Fibroblast of skin of left biceps (primary cell): ENCODE measurements at regions not wholly inside any gene's neighbourhood (a gene's known extent, or its start where the extent isn't known, plus 50 kb on each side); places are given as distances from the start of the nearest gene placed in this dataset.
"Not testable (repeated sequence)": the region's sequence is repeated elsewhere in the genome, so short reads cannot be mapped to it uniquely, and the experiment has no call there.

ENCODE experiments used
- DNase-seq, 2 experiments: peaks; one replicate each; pipeline ENCODE4 v3.0.0-alpha.2; 2013; ENCODE audit warnings: low read depth in 2 of 2

- DNase-seq = no peak
These were observed 224.1 kb downstream of the BUB3 start for GRCh38 chr10:123378302-123378701.

GRCh38 chr10:123379156-123379555 lies 225.0 kb downstream of the BUB3 start:
- no peak for DNase-seq

GRCh38 chr10:123380491-123381085 lies 226.4 kb downstream of the BUB3 start:
- no peak for DNase-seq

- DNase-seq = no peak
These were observed 227.0 kb downstream of the BUB3 start for GRCh38 chr10:123381224-123381623.

GRCh38 chr10:123382491-123382890 lies 228.3 kb downstream of the BUB3 start:
- no peak for DNase-seq

- no peak for DNase-seq
These were observed 231.4 kb downstream of the BUB3 start for GRCh38 chr10:123385508-123386080.

GRCh38 chr10:123389520-123389919 lies 235.3 kb downstream of the BUB3 start:
- DNase-seq = no peak

- DNase-seq = no peak
These were observed 236.1 kb downstream of the BUB3 start for GRCh38 chr10:123390332-123390731.

GRCh38 chr10:123390874-123391273 lies 236.7 kb downstream of the BUB3 start:
- DNase-seq = no peak

- no peak for DNase-seq
These were observed 237.2 kb downstream of the BUB3 start for GRCh38 chr10:123391275-123392028.

- DNase-seq = no peak
These were observed 238.2 kb downstream of the BUB3 start for GRCh38 chr10:123392182-123392963.

GRCh38 chr10:123393170-123393569 lies 239.0 kb downstream of the BUB3 start:
- DNase-seq = no peak

- DNase-seq = no peak
These were observed 240.2 kb downstream of the BUB3 start for GRCh38 chr10:123394382-123394781.

GRCh38 chr10:123395234-123395633 lies 241.0 kb downstream of the BUB3 start:
- DNase-seq = not testable (repeated sequence)

- no peak for DNase-seq
These were observed 241.7 kb downstream of the BUB3 start for GRCh38 chr10:123395906-123396305.

GRCh38 chr10:123398180-123398591 lies 244.0 kb downstream of the BUB3 start:
- no peak for DNase-seq

- no peak for DNase-seq
These were observed 244.6 kb downstream of the BUB3 start for GRCh38 chr10:123398756-123399155.

GRCh38 chr10:123399276-123399839 lies 245.2 kb downstream of the BUB3 start:
- DNase-seq = no peak

- no peak for DNase-seq
These were observed 247.8 kb downstream of the BUB3 start for GRCh38 chr10:123402021-123402420.

- no peak for DNase-seq
These were observed 248.5 kb downstream of the BUB3 start for GRCh38 chr10:123402656-123403055.

GRCh38 chr10:123404357-123404756 lies 250.2 kb downstream of the BUB3 start:
- DNase-seq = no peak

GRCh38 chr10:123408660-123409059 lies 254.5 kb downstream of the BUB3 start:
- no peak for DNase-seq
